Muscle of leg (tissue), 3 donors: ENCODE measurements at regions not wholly inside any gene's neighbourhood (a gene's known extent, or its start where the extent isn't known, plus 50 kb on each side); places are given as distances from the start of the nearest gene placed in this dataset.

Experiments
- DNase-seq: peaks from one replicate; pipeline ENCODE4 v3.0.0; 2013
- H3K27ac ChIP-seq: one replicate; pipeline ENCODE4 v1.5.1; 2013; ENCODE audit warnings: mild to moderate bottlenecking, low read length, control low read depth
- H3K27me3 ChIP-seq: one replicate; pipeline ENCODE4 v1.6.1; 2013; ENCODE audit warnings: low read length; ENCODE audit not compliant: control insufficient read depth, insufficient read depth
- H3K36me3 ChIP-seq: one replicate; pipeline ENCODE4 v1.6.1; 2013; ENCODE audit warnings: low read length; ENCODE audit not compliant: control insufficient read depth, insufficient read depth
- H3K4me1 ChIP-seq: one replicate; pipeline ENCODE4 v1.6.1; 2013; ENCODE audit warnings: low read length; ENCODE audit not compliant: control insufficient read depth, insufficient read depth
- H3K4me3 ChIP-seq: one replicate; pipeline ENCODE4 v1.5.1; 2013; ENCODE audit warnings: low read length, control low read depth
- H3K9me3 ChIP-seq: replicated peaks from 2 replicates; pipeline ENCODE4 v1.6.1; 2013; ENCODE audit warnings: low read depth, low read length; ENCODE audit not compliant: control insufficient read depth
- WGBS: methylation state at CpG from one replicate; pipeline ENCODE4 v1.1.5; 2013; ENCODE audit warnings: missing lambda C conversion rate; ENCODE audit not compliant: insufficient coverage; 5-methylcytosine and 5-hydroxymethylcytosine counted together

DNA sequence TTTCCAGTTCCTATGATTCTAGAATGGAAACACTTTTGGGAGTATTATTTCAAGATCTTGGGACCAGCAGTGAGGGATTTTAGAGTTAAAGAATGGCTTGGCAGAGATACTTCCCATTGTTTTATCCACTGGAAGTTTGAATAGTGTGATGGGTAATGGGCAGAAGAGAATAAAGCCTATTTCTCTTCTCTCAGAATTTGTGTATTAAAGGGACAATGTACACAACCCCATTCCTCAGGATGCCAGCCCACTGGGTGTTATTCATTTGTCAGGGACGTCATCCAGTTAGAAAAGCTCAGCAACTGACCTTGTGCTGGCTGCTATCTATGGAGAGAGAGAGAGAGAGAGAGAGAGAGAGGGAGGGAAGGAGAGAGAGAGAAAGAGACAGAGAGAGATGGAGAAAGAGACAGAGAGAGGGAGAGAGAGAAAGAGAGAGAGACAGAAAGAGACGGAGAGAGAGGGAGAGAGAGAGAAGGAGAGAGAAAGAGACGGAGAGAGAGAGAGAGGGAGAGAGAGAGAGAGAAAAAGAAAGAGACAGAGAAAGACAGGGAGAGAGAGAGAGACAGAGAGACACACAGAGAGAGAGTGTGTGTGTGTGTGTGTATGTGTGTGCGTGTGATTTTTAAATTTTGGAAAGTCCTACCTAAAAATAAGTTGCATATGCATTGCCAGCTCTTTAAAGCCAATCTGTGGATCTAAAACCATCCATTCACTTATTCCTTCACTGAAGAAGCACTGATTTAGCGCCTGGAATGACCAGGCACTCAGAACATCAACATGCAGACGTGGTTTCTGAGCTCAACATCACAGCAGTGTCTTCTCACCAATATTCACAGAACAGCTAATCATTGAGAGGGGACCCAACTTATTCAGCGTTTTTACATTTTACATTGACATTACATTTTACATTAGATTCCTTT lies 388.8 kb downstream of the THBS2 start:
- no peak overlapping the region for H3K27ac ChIP-seq
- no peaks in the 10 kb centered on the region for H3K4me1 ChIP-seq
- peaks cover 3% of the 10 kb centered on the region for H3K27me3 ChIP-seq
- no peak for DNase-seq
- no peak overlapping the region for H3K4me3 ChIP-seq
- 76% methylated on average over 4 of the region's 7 CpGs for WGBS
- H3K9me3 ChIP-seq: no peaks in the 10 kb centered on the region
- no peaks in the 10 kb centered on the region for H3K36me3 ChIP-seq

DNA sequence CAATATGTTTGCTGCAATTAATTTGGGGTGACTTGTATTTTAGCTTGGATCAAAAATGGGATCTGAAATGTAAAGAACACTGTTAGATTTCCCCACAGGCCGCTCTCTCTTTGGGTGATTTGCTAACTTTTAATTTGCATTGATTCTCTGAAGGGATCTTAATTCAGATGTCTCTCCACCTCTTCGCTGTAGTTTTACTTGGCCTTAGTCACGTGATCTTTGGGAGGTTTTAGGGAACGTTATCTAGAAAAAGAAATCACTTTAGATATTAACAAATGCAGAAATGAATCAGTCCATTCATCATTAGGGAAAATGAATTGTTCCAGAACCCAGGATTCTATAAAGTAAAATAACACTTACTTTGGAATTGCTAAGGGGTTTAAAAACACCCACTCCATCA lies 390.2 kb downstream of the THBS2 start:
- no peak overlapping the region for H3K27ac ChIP-seq
- H3K9me3 ChIP-seq: no peaks in the 10 kb centered on the region
- DNase-seq: no peak
- no peaks in the 10 kb centered on the region for H3K36me3 ChIP-seq
- H3K4me1 ChIP-seq: no peaks in the 10 kb centered on the region
- no CpG with 5 or more reads among the region's 4 CpGs for WGBS
- H3K27me3 ChIP-seq: peaks cover 3% of the 10 kb centered on the region
- H3K4me3 ChIP-seq: no peak overlapping the region

DNA sequence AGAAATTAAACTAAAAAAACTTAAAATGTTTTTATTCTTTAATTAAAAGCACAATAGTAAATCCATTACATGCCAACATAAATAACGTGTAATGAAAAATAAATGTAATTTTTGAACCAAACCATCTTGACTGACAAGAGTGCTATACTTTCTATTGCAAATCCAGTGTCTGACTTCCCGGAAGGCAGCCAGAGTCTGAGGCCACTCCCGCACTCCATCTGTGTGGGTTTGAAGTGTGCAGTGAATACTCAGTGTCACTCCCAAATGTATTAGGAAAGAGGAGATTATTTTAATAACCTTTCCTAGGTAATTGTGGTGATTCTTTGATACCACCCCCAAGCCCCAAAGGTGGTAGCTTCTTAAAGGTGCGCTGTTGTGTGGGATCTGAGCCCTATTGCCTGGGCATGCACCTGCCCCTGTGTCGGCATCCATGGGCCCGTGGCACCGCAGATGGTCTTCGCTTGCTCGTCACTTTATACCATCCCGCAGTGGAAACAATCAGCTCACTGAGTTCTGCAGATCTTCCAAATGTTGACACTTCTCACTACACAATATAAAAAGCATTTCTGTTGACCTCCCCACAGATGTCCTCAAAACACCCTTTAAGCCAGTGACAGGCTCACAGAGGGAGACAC lies 391.2 kb downstream of the THBS2 start:
- no peak overlapping the region for H3K27ac ChIP-seq
- DNase-seq: no peak
- peaks cover 3% of the 10 kb centered on the region for H3K27me3 ChIP-seq
- no peak overlapping the region for H3K4me3 ChIP-seq
- WGBS: 93% methylated on average over 6 of the region's 10 CpGs
- H3K36me3 ChIP-seq: no peaks in the 10 kb centered on the region
- no peaks in the 10 kb centered on the region for H3K9me3 ChIP-seq
- H3K4me1 ChIP-seq: no peaks in the 10 kb centered on the region

DNA sequence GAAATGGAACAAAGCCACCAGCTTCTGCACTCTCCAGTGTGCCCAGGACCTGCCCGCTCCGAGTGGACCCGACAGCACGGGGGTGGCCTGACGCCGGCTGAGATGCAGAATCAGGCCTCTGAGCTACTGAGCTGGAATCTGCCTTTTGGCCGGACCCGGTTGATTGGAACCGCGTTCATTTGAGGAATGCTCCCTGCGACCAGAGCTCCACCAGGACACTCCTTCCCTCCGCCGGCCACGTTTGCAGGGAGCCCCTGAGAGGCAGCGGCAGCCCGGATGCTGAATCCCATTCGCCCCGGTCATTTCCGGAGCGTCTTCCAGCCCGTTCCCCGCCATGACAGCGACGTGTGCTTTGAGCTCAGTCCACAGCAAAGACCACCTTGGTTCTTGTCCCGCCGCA lies 392.7 kb downstream of the THBS2 start:
- H3K27me3 ChIP-seq: peaks cover 3% of the 10 kb centered on the region
- 90% methylated on average over 26 of the region's 26 CpGs for WGBS
- no peaks in the 10 kb centered on the region for H3K4me1 ChIP-seq
- H3K27ac ChIP-seq: no peak overlapping the region
- no peak for DNase-seq
- no peak overlapping the region for H3K4me3 ChIP-seq
- no peaks in the 10 kb centered on the region for H3K9me3 ChIP-seq
- no peaks in the 10 kb centered on the region for H3K36me3 ChIP-seq

DNA sequence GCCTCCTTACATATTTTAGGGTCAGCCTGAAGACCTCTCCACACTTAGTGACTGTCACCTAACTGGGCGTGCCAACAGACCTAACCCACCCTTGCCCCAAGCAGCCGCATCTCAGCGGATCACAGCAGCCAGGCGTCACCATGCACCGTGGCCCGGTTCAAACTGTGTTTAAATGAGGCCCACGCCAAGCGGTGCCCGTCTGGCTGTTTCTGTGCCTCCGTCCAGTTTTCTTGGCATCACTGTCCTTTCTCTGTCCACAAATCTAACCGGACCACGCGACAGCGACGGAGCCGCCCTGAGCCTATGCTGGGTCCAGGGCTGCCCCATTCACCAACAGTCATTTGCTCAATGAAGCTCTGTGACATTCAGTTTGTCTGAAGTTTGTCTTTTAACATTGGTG lies 393.3 kb downstream of the THBS2 start:
- no peak overlapping the region for H3K27ac ChIP-seq
- H3K27me3 ChIP-seq: peaks cover 3% of the 10 kb centered on the region
- WGBS: 97% methylated on average over 10 of the region's 16 CpGs
- no peaks in the 10 kb centered on the region for H3K4me1 ChIP-seq
- DNase-seq: no peak
- H3K9me3 ChIP-seq: no peaks in the 10 kb centered on the region
- no peaks in the 10 kb centered on the region for H3K36me3 ChIP-seq
- H3K4me3 ChIP-seq: no peak overlapping the region

DNA sequence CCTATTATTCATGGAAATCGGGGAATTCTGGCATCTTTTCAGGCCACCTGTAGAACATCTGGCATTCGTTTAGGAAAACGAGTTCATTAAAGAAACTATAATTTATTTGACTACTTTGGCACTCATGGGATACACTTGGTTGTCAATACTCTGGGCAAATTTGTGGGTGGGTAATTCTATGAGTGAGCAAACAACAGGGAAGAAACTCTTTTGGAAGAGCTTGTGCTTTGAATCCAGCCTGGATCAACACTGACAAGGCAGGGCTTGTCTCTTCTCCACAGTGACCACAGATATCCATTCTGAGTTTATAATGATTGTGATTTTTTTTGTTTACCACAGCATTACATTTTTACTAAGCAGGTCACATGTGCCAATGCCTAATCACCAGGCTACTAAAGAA lies 394.7 kb downstream of the THBS2 start:
- Histone ChIP-seq H3K4me1 (no peaks in the 10 kb centered on the region), H3K27ac (no peak overlapping the region), H3K27me3 (peaks cover 3% of the 10 kb centered on the region), H3K4me3 (no peak overlapping the region), H3K36me3 (no peaks in the 10 kb centered on the region), H3K9me3 (no peaks in the 10 kb centered on the region)
- WGBS: no CpG with 5 or more reads among the region's 3 CpGs
- DNase-seq: peak; percentile 16

DNA sequence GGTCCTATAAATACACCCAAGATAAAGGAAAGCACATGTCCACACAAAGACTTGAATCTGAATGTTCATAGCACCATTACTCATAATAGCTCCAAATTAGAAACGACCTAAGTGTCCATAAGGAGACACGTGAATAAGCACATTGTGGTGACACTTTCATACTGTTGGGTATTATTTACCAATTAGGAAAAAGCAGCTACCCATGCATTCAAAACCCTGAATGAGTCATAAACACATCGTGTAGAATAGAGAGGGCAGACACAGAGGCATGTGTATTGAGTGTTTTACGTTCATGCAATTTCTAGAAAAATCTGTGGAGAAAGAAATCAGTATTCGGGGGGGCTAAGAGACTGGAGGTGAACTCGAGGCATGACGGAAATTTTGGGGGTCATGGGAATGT lies 396.7 kb downstream of the THBS2 start:
- H3K4me1 ChIP-seq: peaks cover 5% of the 10 kb centered on the region
- no peak overlapping the region for H3K4me3 ChIP-seq
- H3K27me3 ChIP-seq: peaks cover 3% of the 10 kb centered on the region
- H3K9me3 ChIP-seq: no peaks in the 10 kb centered on the region
- WGBS: 100% methylated on average over 1 of the region's 7 CpGs
- H3K36me3 ChIP-seq: no peaks in the 10 kb centered on the region
- no peak for DNase-seq
- H3K27ac ChIP-seq: no peak overlapping the region

DNA sequence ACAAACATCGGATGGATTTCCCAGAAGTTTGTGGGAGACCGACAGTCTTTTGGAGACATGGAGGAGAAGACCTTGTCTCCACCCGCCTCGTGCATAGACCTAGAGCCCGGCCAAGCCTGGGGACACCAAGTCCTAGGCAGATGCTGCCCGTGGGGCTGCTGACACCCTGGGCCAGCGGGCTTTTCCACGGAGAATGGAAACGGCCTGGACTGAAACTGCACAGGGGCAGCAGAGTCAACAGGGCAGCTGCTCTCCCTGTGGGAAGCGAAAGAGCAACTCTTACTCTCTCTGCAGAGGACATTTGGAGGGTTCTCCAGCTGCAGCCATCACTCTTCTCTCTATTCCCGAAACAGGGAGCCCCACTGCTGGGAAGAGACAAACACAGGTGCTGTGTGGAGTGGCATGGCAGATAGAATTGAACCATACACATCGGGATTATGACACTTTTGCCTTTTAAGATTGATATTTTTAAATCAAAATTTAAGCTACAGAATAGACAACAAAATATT lies 401.2 kb downstream of the THBS2 start:
- DNase-seq: peak; percentile 53
- WGBS: 21% methylated on average over 8 of the region's 12 CpGs

DNA sequence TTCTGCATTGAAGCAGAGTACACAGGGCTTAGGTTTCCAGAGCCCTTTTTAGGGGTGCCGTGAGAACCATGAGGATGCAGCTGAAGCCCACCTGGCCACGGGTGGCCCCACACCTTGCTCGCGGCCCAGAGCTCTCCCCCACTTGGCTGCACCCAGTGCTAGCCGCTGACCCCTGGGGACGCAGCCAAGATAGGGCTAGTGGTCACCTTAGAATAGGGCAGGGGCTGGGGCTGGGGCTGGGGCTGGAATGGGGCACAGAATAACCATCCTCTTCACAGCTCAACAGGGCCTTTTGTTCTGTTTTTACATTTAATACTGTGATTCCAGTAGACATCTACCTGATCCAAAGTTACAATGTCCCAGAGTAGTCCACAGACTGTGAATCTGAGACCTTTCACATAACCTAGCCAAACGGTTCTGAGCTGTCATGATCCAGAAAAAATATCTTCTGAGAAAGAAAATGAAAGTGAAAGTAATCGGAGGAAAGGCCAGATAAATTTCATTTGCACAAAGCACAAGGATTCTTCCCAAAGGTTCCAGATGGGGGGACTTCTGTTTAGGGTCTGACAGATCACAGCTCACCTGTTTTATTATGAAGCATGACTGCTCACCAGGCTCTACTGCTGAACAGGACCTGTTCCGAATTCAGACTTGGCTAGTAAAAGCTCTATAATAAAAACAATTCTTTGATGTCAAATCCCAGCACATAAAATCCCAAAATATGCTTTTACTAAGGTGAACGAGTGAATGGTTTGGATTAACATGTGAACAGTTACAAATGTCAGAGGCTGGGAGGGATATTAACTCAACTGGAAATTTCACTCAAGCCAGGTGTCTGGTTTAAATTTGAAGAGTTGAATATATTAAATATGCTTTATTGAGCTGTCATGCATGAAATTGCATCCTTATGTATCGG lies 401.9 kb downstream of the THBS2 start:
- WGBS: 34% methylated on average over 3 of the region's 11 CpGs
- Histone ChIP-seq H3K9me3 (no peaks in the 10 kb centered on the region), H3K27me3 (no peaks in the 10 kb centered on the region), H3K4me3 (peak overlapping the region; percentile 6), H3K27ac (no peak overlapping the region), H3K36me3 (no peaks in the 10 kb centered on the region), H3K4me1 (peaks cover 7% of the 10 kb centered on the region)
- peak; percentile 57 for DNase-seq

More for the DNA sequence above, 401.2 kb downstream of the THBS2 start:
- Histone ChIP-seq H3K36me3 (no peaks in the 10 kb centered on the region), H3K4me1 (peaks cover 7% of the 10 kb centered on the region), H3K9me3 (no peaks in the 10 kb centered on the region), H3K27me3 (no peaks in the 10 kb centered on the region), H3K4me3 (no peak overlapping the region), H3K27ac (no peak overlapping the region)
